ENCODE measurements at regions not wholly inside any gene's neighbourhood (a gene's known extent, or its start where the extent isn't known, plus 50 kb on each side); places are given as distances from the start of the nearest gene placed in this dataset.
A peak's percentile ranks its signal among the peaks of the same experiment; 100 is the strongest.

DNA sequence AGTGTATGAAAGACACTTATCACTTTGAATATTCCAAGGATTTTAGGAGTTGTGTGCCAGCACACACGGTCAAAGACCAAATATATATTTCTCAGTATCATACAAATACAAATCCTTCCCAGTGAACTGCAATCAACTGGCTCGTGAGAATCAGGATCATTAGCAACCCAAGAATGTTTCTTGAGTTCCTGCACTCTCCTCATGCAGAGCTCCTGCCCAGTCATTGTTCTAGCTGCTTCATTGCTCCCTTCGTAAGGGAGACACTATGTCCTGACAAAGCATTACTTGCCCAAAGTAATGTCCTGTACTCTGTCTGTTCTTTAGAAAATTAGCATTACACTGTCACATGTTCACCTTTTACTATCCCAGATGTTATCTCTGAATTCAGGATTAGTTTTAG, 92.0 kb upstream of the SLC4A7 start:
- Histone ChIP-seq H3K4me3 (ENCODE audit: low read length) (no peak overlapping the region), H3K79me1 (ENCODE audit: low read length) (no peaks in the 10 kb centered on the region), H4K5ac (ENCODE audit: low read length) (no peak overlapping the region), H4K8ac (ENCODE audit: low read depth, low read length) (no peak overlapping the region), H3K56ac (ENCODE audit: low read length) (no peak overlapping the region), H3K9ac (ENCODE audit: low read length) (no peak overlapping the region), H2BK15ac (replicated peaks; ENCODE audit: low read depth) (no peak overlapping the region), H3K27ac (ENCODE audit: low read depth, low read length) (no peak overlapping the region), H3K79me2 (ENCODE audit: control insufficient read depth, insufficient read depth, low read length) (no peaks in the 10 kb centered on the region), H3K27me3 (ENCODE audit: insufficient read depth, low read length, poor library complexity) (no peaks in the 10 kb centered on the region), H2AK5ac (ENCODE audit: low read length) (no peak overlapping the region), H3K4me2 (ENCODE audit: low read length) (no peak overlapping the region), H3K4me1 (ENCODE audit: control insufficient read depth, low read depth, low read length) (no peaks in the 10 kb centered on the region), H3K36me3 (ENCODE audit: control insufficient read depth, insufficient read depth, low read length) (no peaks in the 10 kb centered on the region), H2BK5ac (ENCODE audit: low read length) (no peak overlapping the region), H3K4ac (ENCODE audit: low read depth, low read length) (no peak overlapping the region), H3K23ac (ENCODE audit: low read length) (no peak overlapping the region), H3K18ac (ENCODE audit: low read length) (no peak overlapping the region), H2BK120ac (ENCODE audit: low read depth, low read length) (no peak overlapping the region)
- DNase-seq = no peak
- no CpG with 5 or more reads among the region's 3 CpGs for WGBS (ENCODE audit: extremely low coverage, insufficient coverage, low lambda C conversion rate)

DNA sequence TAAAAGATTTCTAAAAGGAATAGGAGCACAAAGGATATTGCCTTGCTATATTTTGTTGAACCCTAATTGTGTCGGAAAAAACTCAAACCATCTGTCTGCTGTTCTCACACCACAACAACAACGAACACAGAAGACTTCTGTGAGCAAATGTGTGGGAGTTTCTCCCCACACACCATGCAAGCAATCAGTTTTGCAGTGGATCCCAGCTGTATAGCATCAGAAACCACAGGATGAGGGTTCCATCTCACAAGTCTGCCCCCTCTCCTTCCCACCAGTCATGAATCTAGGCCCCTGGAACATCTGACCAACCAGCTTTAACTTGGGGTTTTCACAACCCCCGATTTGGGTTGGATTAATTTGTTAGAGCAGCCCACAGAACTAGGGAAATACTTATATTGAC, 91.3 kb upstream of the SLC4A7 start:
- Histone ChIP-seq H3K79me1 (ENCODE audit: low read length) (no peaks in the 10 kb centered on the region), H2BK120ac (ENCODE audit: low read depth, low read length) (no peak overlapping the region), H2BK15ac (replicated peaks; ENCODE audit: low read depth) (no peak overlapping the region), H3K27me3 (ENCODE audit: insufficient read depth, low read length, poor library complexity) (no peaks in the 10 kb centered on the region), H3K4ac (ENCODE audit: low read depth, low read length) (no peak overlapping the region), H4K5ac (ENCODE audit: low read length) (no peak overlapping the region), H3K56ac (ENCODE audit: low read length) (no peak overlapping the region), H2AK5ac (ENCODE audit: low read length) (no peak overlapping the region), H4K8ac (ENCODE audit: low read depth, low read length) (no peak overlapping the region), H3K27ac (ENCODE audit: low read depth, low read length) (no peak overlapping the region), H3K9ac (ENCODE audit: low read length) (no peak overlapping the region), H3K23ac (ENCODE audit: low read length) (no peak overlapping the region), H3K4me1 (ENCODE audit: control insufficient read depth, low read depth, low read length) (no peaks in the 10 kb centered on the region), H3K79me2 (ENCODE audit: control insufficient read depth, insufficient read depth, low read length) (no peaks in the 10 kb centered on the region), H3K4me2 (ENCODE audit: low read length) (no peak overlapping the region), H2BK5ac (ENCODE audit: low read length) (no peak overlapping the region), H3K18ac (ENCODE audit: low read length) (no peak overlapping the region), H3K4me3 (ENCODE audit: low read length) (no peak overlapping the region), H3K36me3 (ENCODE audit: control insufficient read depth, insufficient read depth, low read length) (no peaks in the 10 kb centered on the region)
- no CpG with 5 or more reads among the region's 3 CpGs for WGBS (ENCODE audit: extremely low coverage, insufficient coverage, low lambda C conversion rate)
- no peak for DNase-seq

- no peak overlapping the region for H2BK120ac ChIP-seq (ENCODE audit: low read depth, low read length)
- H3K23ac ChIP-seq (ENCODE audit: low read length) = no peak overlapping the region
- DNase-seq = no peak
- H3K4me2 ChIP-seq (ENCODE audit: low read length) = no peak overlapping the region
- no peak overlapping the region for H4K5ac ChIP-seq (ENCODE audit: low read length)
- H3K56ac ChIP-seq (ENCODE audit: low read length) = no peak overlapping the region
- no peak overlapping the region for H2AK5ac ChIP-seq (ENCODE audit: low read length)
- no peaks in the 10 kb centered on the region for H3K27me3 ChIP-seq (ENCODE audit: insufficient read depth, low read length, poor library complexity)
- H3K4me1 ChIP-seq (ENCODE audit: control insufficient read depth, low read depth, low read length) = no peaks in the 10 kb centered on the region
- no peak overlapping the region for H2BK5ac ChIP-seq (ENCODE audit: low read length)
- H3K4me3 ChIP-seq (ENCODE audit: low read length) = no peak overlapping the region
- no peak overlapping the region for H3K4ac ChIP-seq (ENCODE audit: low read depth, low read length)
- no peak overlapping the region for H3K9ac ChIP-seq (ENCODE audit: low read length)
- no peak overlapping the region for H4K8ac ChIP-seq (ENCODE audit: low read depth, low read length)
- H3K27ac ChIP-seq (ENCODE audit: low read depth, low read length) = no peak overlapping the region
- no peaks in the 10 kb centered on the region for H3K79me1 ChIP-seq (ENCODE audit: low read length)
- WGBS (ENCODE audit: extremely low coverage, insufficient coverage, low lambda C conversion rate) = no CpG with 5 or more reads among the region's 6 CpGs
- H3K18ac ChIP-seq (ENCODE audit: low read length) = no peak overlapping the region
- H3K79me2 ChIP-seq (ENCODE audit: control insufficient read depth, insufficient read depth, low read length) = no peaks in the 10 kb centered on the region
- H2BK15ac ChIP-seq (replicated peaks; ENCODE audit: low read depth) = no peak overlapping the region
- H3K36me3 ChIP-seq (ENCODE audit: control insufficient read depth, insufficient read depth, low read length) = no peaks in the 10 kb centered on the region
These were observed 90.2 kb upstream of the SLC4A7 start for GRCh38 chr3:27574438-27574795.

DNA sequence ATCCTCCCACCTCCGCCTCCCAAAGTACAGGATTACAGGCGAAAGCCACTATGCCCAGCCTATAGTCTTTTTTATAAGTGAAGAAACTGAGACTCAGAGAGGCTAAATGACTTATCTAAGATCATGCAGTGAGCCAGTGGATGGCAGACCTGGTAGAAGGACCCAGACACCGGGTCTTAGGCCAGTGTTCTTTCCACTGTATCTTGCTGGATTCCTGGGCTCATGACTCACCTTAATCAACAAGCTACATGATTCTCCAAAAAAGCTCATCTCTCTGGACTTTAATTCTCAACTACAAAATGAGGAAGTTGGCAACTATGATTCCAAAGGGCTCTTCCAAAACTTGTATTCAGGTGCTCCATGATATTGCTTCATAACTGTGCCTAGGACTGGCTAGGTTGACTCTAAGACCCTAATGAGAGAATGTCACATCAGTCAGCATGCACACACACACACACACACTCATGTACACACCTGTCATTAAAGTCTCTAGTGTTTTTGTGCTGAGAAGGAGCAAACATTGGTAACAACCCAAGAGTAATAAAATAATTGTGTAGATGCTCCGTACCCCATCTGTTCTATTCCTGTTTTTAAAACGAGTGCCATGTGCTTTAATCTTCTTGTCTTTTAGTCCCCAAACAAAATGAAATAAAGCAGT, 89.7 kb upstream of the SLC4A7 start:
- Histone ChIP-seq H3K18ac (ENCODE audit: low read length) (no peak overlapping the region), H3K23ac (ENCODE audit: low read length) (no peak overlapping the region), H3K4me1 (ENCODE audit: control insufficient read depth, low read depth, low read length) (no peaks in the 10 kb centered on the region), H3K79me1 (ENCODE audit: low read length) (no peaks in the 10 kb centered on the region), H2BK5ac (ENCODE audit: low read length) (no peak overlapping the region), H3K36me3 (ENCODE audit: control insufficient read depth, insufficient read depth, low read length) (no peaks in the 10 kb centered on the region), H3K4ac (ENCODE audit: low read depth, low read length) (no peak overlapping the region), H2BK15ac (replicated peaks; ENCODE audit: low read depth) (no peak overlapping the region), H3K4me3 (ENCODE audit: low read length) (no peak overlapping the region), H2BK120ac (ENCODE audit: low read depth, low read length) (no peak overlapping the region), H3K56ac (ENCODE audit: low read length) (no peak overlapping the region), H3K4me2 (ENCODE audit: low read length) (no peak overlapping the region), H3K9ac (ENCODE audit: low read length) (no peak overlapping the region), H3K27ac (ENCODE audit: low read depth, low read length) (no peak overlapping the region), H3K79me2 (ENCODE audit: control insufficient read depth, insufficient read depth, low read length) (no peaks in the 10 kb centered on the region), H4K5ac (ENCODE audit: low read length) (no peak overlapping the region), H4K8ac (ENCODE audit: low read depth, low read length) (no peak overlapping the region), H3K27me3 (ENCODE audit: insufficient read depth, low read length, poor library complexity) (no peaks in the 10 kb centered on the region), H2AK5ac (ENCODE audit: low read length) (no peak overlapping the region)
- DNase-seq = no peak
- no CpG with 5 or more reads among the region's 5 CpGs for WGBS (ENCODE audit: extremely low coverage, insufficient coverage, low lambda C conversion rate)

GRCh38 chr3:27573138-27573537, 89.0 kb upstream of the SLC4A7 start:
- WGBS (ENCODE audit: extremely low coverage, insufficient coverage, low lambda C conversion rate) = no CpG with 5 or more reads among the region's 3 CpGs
- Histone ChIP-seq H2BK15ac (replicated peaks; ENCODE audit: low read depth) (no peak overlapping the region), H4K5ac (ENCODE audit: low read length) (no peak overlapping the region)

GRCh38 chr3:27571345-27571744, 87.2 kb upstream of the SLC4A7 start:
- no peak overlapping the region for H2BK5ac ChIP-seq (ENCODE audit: low read length)
- H3K27ac ChIP-seq (ENCODE audit: low read depth, low read length) = no peak overlapping the region
- H3K4ac ChIP-seq (ENCODE audit: low read depth, low read length) = no peak overlapping the region
- H3K56ac ChIP-seq (ENCODE audit: low read length) = no peak overlapping the region
- no peak overlapping the region for H4K8ac ChIP-seq (ENCODE audit: low read depth, low read length)
- no CpG with 5 or more reads among the region's 2 CpGs for WGBS (ENCODE audit: extremely low coverage, insufficient coverage, low lambda C conversion rate)
- H3K79me2 ChIP-seq (ENCODE audit: control insufficient read depth, insufficient read depth, low read length) = no peaks in the 10 kb centered on the region
- H2BK15ac ChIP-seq (replicated peaks; ENCODE audit: low read depth) = no peak overlapping the region
- H3K18ac ChIP-seq (ENCODE audit: low read length) = no peak overlapping the region
- no peaks in the 10 kb centered on the region for H3K79me1 ChIP-seq (ENCODE audit: low read length)
- H2BK120ac ChIP-seq (ENCODE audit: low read depth, low read length) = no peak overlapping the region
- no peaks in the 10 kb centered on the region for H3K36me3 ChIP-seq (ENCODE audit: control insufficient read depth, insufficient read depth, low read length)
- H3K23ac ChIP-seq (ENCODE audit: low read length) = no peak overlapping the region
- no peak overlapping the region for H3K4me3 ChIP-seq (ENCODE audit: low read length)
- H3K4me2 ChIP-seq (ENCODE audit: low read length) = no peak overlapping the region
- no peak overlapping the region for H3K9ac ChIP-seq (ENCODE audit: low read length)
- no peaks in the 10 kb centered on the region for H3K27me3 ChIP-seq (ENCODE audit: insufficient read depth, low read length, poor library complexity)
- no peak overlapping the region for H4K5ac ChIP-seq (ENCODE audit: low read length)
- H3K4me1 ChIP-seq (ENCODE audit: control insufficient read depth, low read depth, low read length) = no peaks in the 10 kb centered on the region
- H2AK5ac ChIP-seq (ENCODE audit: low read length) = no peak overlapping the region
- DNase-seq = peak; percentile 45

More at GRCh38 chr3:27573138-27573537, 89.0 kb upstream of the SLC4A7 start:
- Histone ChIP-seq H3K79me2 (ENCODE audit: control insufficient read depth, insufficient read depth, low read length) (no peaks in the 10 kb centered on the region), H3K4me2 (ENCODE audit: low read length) (no peak overlapping the region), H3K27me3 (ENCODE audit: insufficient read depth, low read length, poor library complexity) (no peaks in the 10 kb centered on the region), H3K9ac (ENCODE audit: low read length) (no peak overlapping the region), H3K79me1 (ENCODE audit: low read length) (no peaks in the 10 kb centered on the region), H2BK120ac (ENCODE audit: low read depth, low read length) (no peak overlapping the region), H3K56ac (ENCODE audit: low read length) (no peak overlapping the region), H2AK5ac (ENCODE audit: low read length) (no peak overlapping the region), H3K4me3 (ENCODE audit: low read length) (no peak overlapping the region), H2BK5ac (ENCODE audit: low read length) (no peak overlapping the region), H3K36me3 (ENCODE audit: control insufficient read depth, insufficient read depth, low read length) (no peaks in the 10 kb centered on the region), H3K4ac (ENCODE audit: low read depth, low read length) (no peak overlapping the region), H3K18ac (ENCODE audit: low read length) (no peak overlapping the region), H4K8ac (ENCODE audit: low read depth, low read length) (no peak overlapping the region), H3K23ac (ENCODE audit: low read length) (no peak overlapping the region), H3K27ac (ENCODE audit: low read depth, low read length) (no peak overlapping the region), H3K4me1 (ENCODE audit: control insufficient read depth, low read depth, low read length) (no peaks in the 10 kb centered on the region)
- DNase-seq = no peak
